ENCODE measurements at regions not wholly inside any gene's neighbourhood (a gene's known extent, or its start where the extent isn't known, plus 50 kb on each side); places are given as distances from the start of the nearest gene placed in this dataset.

DNA sequence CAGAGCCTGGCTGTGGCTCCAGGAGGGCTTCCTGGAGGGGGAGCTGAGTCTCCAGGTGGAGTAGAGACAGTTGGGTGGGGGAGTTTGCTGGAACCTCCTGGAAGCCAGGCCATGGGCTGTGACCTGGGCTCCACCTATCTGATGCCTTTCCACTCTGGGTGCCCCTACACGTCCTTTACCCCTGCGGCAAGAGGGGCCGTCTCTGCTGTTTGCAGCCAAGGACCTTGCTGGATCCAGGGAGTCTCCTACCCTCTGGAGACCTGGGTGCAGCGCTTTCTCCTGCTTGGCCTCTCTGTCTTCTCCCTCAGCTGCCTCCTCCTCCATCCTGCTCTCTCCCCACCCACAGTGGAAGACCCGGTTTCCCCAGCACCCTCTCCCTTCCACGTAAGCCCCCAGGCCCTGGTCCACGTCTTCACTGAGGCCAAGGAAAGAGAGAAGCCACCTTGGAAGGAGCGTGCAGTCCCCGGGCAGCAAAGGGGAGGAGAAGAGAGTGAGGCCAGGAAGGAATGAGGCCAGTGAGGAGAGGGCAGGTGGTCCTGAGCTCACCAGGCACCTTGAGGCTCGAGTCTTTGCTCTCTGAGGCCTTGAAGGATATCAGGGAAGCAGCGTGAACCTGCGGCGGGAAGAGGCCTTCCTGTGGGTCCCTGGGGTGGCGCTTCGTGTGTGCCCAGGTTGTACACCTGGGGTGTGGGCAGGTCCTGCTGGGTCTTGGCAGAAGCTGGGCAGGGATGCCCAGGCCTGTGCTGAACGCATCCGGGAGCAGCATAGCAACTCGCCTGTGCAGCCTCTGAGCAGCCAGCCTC, 294.3 kb upstream of the RTL1 start:
- H3K27ac ChIP-seq (ENCODE audit: low read depth, low read length), result no peak overlapping the region
- 84 to 87% (median 86%) methylated on average over 18 of the region's 18 CpGs for WGBS, 3 donors

DNA sequence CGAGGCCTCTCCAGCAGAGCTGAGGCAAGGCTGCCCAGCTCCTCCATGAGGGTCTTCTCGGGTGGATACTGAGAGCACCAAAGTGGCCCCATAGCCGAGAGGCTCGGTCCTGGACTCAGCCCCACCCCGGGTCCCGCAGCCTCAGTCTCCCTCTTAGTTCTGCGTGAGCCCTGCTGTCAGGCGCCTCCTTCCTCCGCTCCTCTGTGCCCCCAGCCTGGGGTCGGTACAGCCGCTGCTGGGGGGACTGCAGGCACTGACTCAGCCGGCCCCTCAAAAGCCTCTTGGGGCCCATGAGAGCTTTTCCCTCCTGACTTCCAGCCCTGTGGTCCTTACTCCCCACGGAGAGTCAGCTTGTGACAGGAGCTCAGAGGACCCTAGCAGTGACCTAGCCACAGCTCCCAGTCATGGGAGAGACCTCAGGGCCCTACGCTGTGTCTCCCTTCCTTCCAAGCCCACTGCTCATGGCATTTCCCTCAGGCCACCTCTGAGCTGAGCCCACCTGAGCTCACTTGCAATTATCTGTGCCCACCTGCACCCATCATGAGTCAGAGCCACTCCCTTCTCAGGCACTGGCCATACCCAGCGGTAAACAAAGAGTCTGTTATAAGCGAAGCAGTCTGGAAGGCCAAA, 295.0 kb upstream of the RTL1 start:
- WGBS, 3 donors, result 85 to 88% (median 85%) methylated on average over 15 to 16 of the region's 16 CpGs

DNA sequence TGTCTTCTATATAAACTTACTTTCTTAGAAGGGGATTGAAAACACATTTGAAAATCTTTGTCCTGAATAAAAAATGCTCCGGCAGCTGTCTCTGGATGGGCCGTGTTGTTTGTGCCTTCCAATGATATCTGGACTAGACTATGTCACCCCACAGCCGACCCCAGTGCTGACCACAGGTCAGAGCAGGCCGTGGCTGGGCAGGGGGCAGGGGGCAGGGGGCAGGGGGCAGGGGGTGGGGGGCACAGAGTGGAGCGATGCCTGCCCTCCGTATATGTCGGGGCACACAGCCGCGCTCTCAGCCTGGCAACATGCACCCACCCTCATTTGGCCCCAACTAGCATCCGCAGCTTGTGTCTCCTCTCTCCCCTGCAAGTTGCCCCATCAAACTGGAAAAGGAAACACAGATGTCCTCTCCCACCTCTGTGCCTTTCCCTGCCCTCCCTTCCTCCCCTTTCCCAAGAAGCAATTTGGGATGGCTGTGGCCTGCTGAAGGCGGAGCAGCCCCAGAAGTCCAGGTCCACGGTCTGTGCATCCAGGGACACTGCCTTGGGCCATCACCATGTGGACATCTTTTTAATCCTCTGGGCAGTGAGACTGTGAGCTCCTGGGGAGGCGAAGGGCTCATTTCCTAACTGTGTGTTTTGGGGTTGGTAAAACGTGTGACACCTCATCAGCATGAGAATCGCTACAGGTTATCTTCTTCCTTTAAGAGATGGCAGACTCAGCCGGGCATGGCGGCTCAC, 295.7 kb upstream of the RTL1 start:
- no peak overlapping the region for H3K27ac ChIP-seq (ENCODE audit: low read depth, low read length)
- 82 to 83% (median 82%) methylated on average over 14 to 17 of the region's 17 CpGs for WGBS, 3 donors

More for the DNA sequence above, 295.0 kb upstream of the RTL1 start:
- no peak overlapping the region for H3K27ac ChIP-seq (ENCODE audit: low read depth, low read length)

DNA sequence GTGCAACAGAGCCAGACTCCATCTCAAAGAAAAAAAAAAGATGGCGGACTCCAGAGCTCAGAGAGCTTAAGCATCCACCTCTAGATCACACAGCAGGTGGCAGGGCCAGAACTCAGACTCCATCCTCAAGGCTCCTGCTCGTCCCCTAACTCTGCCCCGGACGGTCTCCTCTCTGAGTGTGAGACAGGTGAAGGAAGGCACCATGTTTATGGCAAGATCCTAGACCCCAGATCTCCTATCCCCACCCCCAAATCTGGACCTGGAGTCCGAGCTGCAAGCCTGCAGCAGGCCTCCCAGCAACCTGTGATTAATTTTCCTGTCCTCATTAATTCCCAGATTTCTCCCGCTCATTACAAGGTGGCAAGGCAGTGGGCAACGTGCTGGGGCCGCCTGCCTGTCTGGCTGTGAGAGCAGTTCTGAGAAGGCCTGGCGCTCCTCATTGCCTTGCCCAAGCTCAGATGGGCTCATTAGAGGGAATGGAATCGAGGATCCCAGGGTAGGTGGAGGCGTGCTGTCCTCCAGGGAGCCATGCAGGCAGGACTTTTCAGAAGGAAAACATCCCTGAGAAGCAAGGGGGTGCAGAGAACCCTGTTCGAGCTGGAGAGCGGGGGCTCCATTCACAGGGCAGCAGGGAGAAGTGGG, 296.6 kb upstream of the RTL1 start:
- no peak overlapping the region for H3K27ac ChIP-seq (ENCODE audit: low read depth, low read length)
- WGBS, 3 donors, result 88 to 92% (median 92%) methylated on average over 13 of the region's 13 CpGs

DNA sequence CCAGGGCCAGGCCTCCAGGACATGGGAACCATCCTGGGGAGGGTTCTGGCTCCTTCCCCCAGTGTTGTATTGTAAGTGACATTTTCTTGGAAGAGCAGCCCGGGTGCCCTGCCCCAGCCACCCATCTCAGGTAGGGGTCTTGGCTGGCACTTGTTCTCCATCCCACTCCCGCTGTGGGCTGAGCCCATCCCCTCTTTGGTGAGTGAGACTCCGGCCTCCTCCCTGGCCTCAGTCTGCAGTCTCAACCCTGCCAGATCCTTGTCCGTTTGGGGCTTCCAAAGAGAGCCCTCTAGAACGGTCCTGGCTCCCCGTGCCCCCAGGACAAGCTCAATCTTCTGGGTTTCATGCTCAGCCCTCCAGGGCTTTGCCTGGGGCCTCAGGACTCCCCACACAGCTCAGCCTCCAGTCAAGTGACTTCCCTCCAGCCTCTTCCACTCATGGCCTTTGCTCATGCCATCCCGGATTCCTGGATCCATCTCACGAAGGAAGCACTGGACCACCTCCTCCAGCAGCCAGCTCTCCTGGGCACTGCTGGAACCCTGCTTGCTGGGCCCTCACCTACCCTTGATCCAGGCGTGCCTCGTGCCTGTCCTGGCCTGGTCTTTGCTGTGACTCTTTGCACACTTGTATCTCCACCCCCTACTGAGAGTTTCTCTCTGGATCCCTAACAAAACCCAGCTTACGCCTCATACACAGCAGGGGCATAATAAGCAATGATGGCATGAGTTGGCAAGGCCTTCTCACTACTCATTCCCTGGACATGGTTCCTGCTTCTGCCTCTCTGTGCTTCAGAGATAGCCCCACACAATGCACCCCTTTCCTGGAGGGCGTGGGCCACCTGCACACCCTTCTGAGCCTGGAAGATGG, 297.4 kb upstream of the RTL1 start:
- 87 to 93% (median 92%) methylated on average over 12 of the region's 12 CpGs for WGBS, 3 donors
- H3K27ac ChIP-seq (ENCODE audit: low read depth, low read length), result no peak overlapping the region

DNA sequence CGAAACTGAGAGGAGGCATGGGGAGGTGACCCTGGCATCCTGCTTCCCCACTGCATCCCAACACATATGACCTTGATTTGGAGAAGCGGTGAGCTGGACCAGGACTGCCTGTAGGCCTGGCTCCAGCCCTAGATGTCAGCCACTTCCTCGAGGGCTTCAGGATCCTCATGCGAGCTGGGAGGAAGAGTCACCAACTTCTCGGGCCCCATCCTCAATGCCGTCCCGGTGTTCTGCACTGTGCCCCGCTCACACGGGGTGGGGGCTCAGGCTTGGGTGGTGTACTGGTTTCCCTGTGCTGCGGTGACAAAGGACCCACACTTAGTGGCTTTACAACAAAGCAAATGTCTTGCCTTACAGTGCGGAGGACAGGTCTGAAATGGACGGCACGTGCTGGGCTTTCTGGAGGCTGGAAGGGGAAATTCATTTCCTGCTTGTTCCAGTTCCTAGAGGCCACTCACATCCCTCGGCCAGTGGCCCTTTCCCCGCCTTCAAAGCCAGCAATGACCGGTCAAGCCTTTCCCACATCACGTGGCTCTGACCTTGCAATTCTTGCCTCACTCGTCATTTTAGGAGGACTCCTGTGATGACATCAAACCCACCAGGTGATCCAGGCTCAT, 298.1 kb upstream of the RTL1 start:
- H3K27ac ChIP-seq (ENCODE audit: low read depth, low read length), result no peak overlapping the region
- WGBS, 3 donors, result 87 to 90% (median 89%) methylated on average over 18 of the region's 18 CpGs

DNA sequence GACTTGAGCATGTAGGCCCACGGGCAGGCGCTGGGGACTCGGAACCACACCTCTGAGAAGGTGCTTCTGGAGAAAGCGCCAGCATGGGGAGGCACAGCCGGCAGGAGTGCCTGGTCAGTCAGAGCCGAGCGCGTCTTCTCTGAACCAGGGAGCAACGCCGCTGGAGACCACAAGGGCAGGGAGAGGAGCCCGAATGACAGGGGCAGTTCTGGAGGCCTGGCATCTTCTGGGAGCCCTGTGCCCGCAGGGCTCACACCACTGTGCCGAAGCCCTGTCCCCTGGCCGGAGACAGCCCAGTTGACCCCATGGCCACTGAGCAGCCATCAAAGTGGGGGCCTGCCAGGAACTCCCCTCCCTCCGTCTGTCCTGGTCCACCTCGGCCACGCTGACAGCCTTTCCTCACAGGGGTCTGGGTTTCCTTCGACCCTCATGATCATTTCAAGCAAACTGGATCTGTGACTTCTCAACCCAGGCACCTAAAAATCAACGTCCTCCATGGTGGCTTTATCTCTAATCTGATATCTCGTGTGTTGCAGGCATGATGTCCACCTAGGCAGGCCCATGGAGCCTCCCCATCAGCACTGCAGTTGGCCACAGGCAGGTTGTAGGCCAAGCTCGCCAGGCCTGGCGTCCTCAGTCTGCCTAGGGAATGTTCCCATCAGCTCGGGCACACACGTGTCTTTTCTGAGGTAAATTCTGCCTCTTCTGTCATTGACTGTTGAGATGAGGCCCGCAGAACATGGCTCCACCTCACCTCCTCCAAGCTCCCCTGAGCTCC, 299.3 kb upstream of the RTL1 start:
- 85 to 88% (median 87%) methylated on average over 21 to 25 of the region's 25 CpGs for WGBS, 3 donors
- H3K27ac ChIP-seq (ENCODE audit: low read depth, low read length), result no peak overlapping the region

DNA sequence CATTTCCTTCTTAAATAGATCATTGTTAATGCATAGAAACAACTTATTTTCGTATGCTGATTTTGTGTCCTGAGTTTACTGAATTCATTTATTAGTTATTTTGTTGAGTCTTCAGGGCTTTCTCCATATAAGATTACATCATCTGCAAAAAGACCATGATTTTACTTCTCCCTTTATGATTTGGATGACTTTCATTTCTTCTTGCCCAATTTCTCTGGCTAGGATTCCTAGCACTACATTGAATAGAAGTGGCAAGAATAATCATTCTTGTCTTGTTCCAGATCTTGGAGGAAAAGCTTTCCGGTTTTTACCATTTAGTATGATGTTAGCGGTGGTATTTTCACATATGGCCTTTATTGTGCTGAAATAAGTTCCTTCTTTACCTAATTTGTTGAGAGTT, 303.0 kb upstream of the RTL1 start:
- WGBS, 3 donors, result 65 to 75% (median 73%) methylated on average over 3 of the region's 3 CpGs
- no peak overlapping the region for H3K27ac ChIP-seq (ENCODE audit: low read depth, low read length)

DNA sequence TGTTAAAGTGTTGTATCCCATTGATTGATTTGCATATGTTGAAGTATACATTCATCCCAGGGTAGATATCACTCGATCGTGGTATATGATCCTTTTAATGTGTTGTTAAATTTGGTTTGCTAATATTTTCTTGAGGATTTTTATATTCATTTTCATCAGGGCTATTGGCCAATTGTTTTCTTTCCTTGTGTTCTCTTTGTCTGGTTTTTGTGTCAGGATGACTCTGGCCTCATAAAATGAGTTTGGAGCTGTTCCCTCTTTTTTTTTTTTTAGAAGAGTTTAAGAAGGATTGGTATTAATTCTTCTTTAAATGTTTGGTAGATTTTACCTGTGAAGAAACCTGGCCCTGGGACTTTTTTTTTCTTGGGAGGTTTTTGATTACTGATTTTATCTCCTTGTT, 303.5 kb upstream of the RTL1 start:
- H3K27ac ChIP-seq (ENCODE audit: low read depth, low read length), result no peak overlapping the region
- WGBS, 3 donors, result 69 to 85% (median 85%) methylated on average over 2 of the region's 2 CpGs

DNA sequence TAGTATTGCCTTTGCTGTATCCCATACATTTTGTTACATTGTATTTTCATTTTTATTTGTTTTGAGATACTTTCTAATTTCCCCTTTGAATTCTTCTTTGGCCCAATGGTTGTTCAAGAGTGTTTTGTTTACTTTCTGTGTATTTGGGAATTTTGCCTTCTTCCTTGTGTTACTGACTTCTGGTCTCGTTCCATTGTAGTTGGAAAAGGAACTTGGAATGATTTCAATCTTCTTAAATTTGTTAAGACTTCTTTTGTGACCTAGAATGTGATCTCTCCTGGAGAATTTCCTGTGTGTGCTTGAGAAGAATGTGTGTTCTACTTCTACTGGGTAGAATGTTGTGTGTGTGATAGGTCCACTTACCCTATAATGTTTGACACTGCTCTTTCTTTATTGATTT, 304.4 kb upstream of the RTL1 start:
- H3K27ac ChIP-seq (ENCODE audit: low read depth, low read length), result no peak overlapping the region
- 33 to 74% (median 51%) methylated on average over 1 of the region's 1 CpG for WGBS, 3 donors

DNA sequence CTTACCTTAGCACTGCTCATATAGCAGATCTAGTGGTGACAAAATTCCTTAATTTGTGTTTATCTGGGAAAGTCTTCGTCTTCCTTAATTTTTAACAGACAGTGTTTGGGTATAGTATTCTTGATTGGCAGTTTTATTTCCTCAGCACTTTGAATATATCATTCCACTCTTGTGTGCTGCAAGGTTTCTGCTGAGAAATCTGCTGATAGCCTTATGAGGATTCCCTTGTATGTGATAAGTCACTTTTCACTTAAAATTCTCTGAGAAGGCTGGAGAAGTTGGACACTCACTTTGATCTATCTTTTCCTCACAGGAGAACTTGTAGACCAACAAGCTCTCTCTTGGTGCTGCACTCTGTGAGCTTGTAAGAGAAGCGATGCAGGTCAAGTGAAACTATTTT, 306.1 kb upstream of the RTL1 start:
- no peak overlapping the region for H3K27ac ChIP-seq (ENCODE audit: low read depth, low read length)
- 75 to 84% (median 80%) methylated on average over 2 of the region's 2 CpGs for whole genome bisulfite sequencing, 3 donors

DNA sequence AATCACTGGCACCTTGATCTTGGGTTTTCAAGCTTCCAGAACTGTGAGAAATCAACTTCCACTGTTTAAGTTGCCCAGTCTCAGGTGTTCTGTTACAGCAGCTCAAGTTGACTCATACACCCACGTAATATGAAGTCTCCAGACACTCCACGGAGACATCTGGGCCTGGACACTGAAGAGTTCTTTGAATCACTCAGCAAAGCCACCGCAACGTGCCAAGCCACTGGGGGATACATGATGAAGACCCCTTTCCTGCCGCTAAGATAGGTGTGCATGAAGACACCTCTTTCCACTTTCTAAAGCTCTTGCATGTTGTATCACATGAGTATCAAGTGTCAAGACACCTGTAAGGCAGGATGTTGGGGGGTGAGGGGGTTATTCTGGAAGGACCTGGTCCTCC, 311.7 kb upstream of the RTL1 start:
- WGBS, 3 donors, result 88 to 95% (median 89%) methylated on average over 5 of the region's 5 CpGs
- H3K27ac ChIP-seq (ENCODE audit: low read depth, low read length), result no peak overlapping the region

DNA sequence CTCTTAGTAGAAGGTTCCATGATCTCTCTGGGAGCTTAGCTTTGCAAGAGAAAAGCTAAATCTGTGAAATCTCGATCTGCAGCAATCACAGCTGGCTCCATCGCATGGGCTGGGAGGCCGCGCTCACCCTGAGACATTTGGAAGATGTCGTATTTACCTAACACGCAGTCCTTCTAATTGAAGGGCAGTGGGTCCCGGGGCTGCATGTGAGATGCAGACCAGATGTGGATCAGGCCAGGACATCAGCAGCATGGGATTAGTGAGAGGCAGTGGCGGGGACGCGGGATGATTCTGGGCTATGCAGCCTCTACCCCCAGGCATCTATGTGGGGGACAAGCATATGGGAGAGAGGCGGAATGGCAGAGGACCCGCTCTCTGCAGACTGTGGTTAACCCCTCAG, 312.4 kb upstream of the RTL1 start:
- 78 to 85% (median 84%) methylated on average over 12 of the region's 12 CpGs for WGBS, 3 donors
- no peak overlapping the region for H3K27ac ChIP-seq (ENCODE audit: low read depth, low read length)

DNA sequence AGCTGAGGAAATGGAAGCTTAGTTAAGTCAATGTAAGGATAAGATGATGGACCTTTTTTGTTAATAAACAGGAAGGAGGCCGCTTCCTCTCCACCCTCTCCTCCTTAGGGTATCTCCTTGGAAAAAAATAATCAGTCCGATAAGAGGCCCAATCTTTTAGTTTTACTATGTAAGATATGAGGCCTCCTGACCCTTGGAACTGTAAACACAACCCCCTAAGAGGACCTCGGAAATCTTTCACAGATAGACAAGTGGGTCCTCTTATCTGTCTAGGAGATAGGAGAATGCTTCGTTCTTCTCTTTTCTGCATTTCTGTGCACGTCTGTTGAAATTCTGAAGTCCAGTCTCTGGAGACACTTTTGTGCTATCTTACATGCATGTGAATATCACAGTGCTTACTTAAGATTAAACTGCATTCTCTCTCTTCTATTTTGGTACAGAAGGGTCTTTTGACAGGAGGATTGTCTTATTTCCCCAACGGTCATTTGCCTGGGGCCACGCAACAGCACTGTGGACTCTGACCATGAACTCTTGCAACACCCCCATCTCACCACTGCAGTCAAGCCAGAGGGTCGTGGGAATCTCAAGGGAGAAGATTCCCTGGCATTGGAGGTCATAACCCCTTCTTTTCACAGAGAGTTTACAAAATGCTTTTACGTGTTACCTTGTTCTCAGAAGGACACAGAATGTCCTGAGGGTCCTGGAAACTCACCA, 313.0 kb upstream of the RTL1 start:
- no peak overlapping the region for H3K27ac ChIP-seq (ENCODE audit: low read depth, low read length)
- 56 to 65% (median 58%) methylated on average over 9 of the region's 9 CpGs for WGBS, 3 donors

DNA sequence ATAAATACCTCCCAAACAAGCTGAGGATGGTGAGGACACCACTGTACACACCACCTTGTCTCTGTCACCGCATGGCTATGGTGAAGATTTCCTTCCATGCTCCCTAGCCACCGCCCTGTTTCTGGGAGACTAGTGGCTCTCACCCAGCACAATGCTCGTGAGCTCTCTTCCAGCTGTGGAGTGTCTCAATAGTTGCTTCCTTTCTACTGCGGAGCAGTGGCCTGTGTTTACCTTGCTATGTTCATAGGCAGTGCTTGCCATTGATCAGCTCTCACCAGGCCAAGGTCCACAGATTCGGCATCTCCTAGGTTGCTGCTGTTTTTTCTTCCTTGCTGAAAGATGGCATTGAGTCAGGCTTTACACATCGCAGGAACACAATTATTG, 313.6 kb upstream of the RTL1 start:
- WGBS, 3 donors, result 54 to 85% (median 81%) methylated on average over 6 of the region's 6 CpGs
- H3K27ac ChIP-seq (ENCODE audit: low read depth, low read length), result no peak overlapping the region

DNA sequence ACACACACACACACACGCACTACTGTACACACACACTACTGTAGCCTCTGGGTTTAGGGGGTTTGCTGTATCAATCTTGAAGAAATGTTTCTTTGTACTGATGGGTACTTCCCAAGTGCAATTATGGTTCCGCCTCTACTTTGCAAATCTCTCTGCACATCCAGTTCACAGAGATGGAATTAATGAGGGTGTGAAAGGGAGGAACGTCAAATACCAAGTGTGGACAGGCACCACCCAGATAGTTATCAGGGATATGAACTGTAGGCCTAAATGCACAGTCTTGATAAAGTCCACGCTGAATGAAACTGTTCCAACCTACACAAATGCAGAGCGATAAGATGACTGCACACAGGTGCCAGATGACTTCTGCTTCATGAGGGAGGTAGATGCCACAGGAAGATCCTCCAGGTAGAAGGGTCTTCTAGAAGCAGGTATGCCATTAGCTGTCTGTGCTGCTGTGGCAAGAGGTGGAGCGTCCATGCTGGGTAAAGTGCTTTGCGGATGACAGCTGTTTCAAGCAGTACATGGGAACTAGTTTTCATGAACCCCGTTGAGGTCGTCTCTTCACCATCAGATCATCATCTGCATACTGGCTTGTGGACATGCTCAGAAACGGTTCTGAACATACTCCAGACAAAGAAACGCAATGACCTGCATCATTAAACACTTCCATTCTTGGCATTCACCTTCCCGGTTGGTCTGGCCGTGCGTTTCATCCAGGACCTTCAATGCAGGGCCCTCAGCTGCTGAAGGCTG, 314.3 kb upstream of the RTL1 start:
- 89 to 93% (median 90%) methylated on average over 14 of the region's 14 CpGs for WGBS, 3 donors
- no peak overlapping the region for H3K27ac ChIP-seq (ENCODE audit: low read depth, low read length)

All from adipose tissue (tissue), 3 donors.